Nephron (organoid): ENCODE measurements at regions not wholly inside any gene's neighbourhood (a gene's known extent, or its start where the extent isn't known, plus 50 kb on each side); places are given as distances from the start of the nearest gene placed in this dataset.

Source experiments
- H3K27ac Mint-ChIP-seq, 3 experiments: 2 replicates each; pipeline ENCODE4 v1.8.0; 2020; ENCODE audit warnings: mixed read lengths in 3 of 3, mild to moderate bottlenecking in 2 of 3, moderate library complexity in 1 of 3
- H3K27me3 Mint-ChIP-seq: 2 replicates; pipeline ENCODE4 v1.8.0; 2021; ENCODE audit warnings: low read depth, mild to moderate bottlenecking, moderate library complexity, mixed read lengths
- H3K36me3 Mint-ChIP-seq: 2 replicates; pipeline ENCODE4 v1.8.0; 2020; ENCODE audit warnings: low read depth, mixed read lengths
- H3K4me1 Mint-ChIP-seq: 2 replicates; pipeline ENCODE4 v1.8.0; 2020; ENCODE audit warnings: mixed read lengths
- H3K4me3 Mint-ChIP-seq, 3 experiments: 2 replicates each; pipeline ENCODE4 v1.8.0; 2020; ENCODE audit warnings: mild to moderate bottlenecking in 3 of 3, mixed read lengths in 3 of 3, moderate library complexity in 2 of 3
- H3K9me3 Mint-ChIP-seq: 2 replicates; pipeline ENCODE4 v1.8.0; 2020; ENCODE audit warnings: mixed read lengths
- CTCF ChIP-seq, 3 experiments: fragments of 200-600 bp; sonication (generic); IDR thresholded peaks; one replicate each; pipeline ENCODE4 v1.5.0; 2021; ENCODE audit warnings: antibody characterized with exemption in 3 of 3; ENCODE audit not compliant: unreplicated experiment in 3 of 3

GRCh38 chr2:142827170-142827569, 50.3 kb upstream of the KYNU start:
- no peak for TF ChIP-seq CTCF (IDR thresholded peaks at IDR 0.05; ENCODE audit: unreplicated experiment in 3 of 3)
- H3K4me3 Mint-ChIP-seq, result no peak overlapping the region
- H3K27ac Mint-ChIP-seq, result no peak overlapping the region
- H3K9me3 Mint-ChIP-seq, result peaks cover 3% of the 10 kb centered on the region
- peaks cover 12% of the 10 kb centered on the region for H3K4me1 Mint-ChIP-seq
- H3K36me3 Mint-ChIP-seq, result no peaks in the 10 kb centered on the region
- peaks cover 3% of the 10 kb centered on the region for H3K27me3 Mint-ChIP-seq

- Mint-ChIP-seq H3K4me1 (peaks cover 12% of the 10 kb centered on the region), H3K27ac (peak overlapping the region in 2 of 3 experiments; percentile 54 to 61), H3K4me3 (no peak overlapping the region), H3K9me3 (peaks cover 3% of the 10 kb centered on the region), H3K27me3 (peaks cover 3% of the 10 kb centered on the region), H3K36me3 (no peaks in the 10 kb centered on the region)
- no peak for TF ChIP-seq CTCF (IDR thresholded peaks at IDR 0.05; ENCODE audit: unreplicated experiment in 3 of 3)
These were observed 51.6 kb upstream of the KYNU start for GRCh38 chr2:142825861-142826260.

GRCh38 chr2:142824756-142825155, 52.7 kb upstream of the KYNU start:
- no peak for TF ChIP-seq CTCF (IDR thresholded peaks at IDR 0.05; ENCODE audit: unreplicated experiment in 3 of 3)
- Mint-ChIP-seq H3K36me3 (no peaks in the 10 kb centered on the region), H3K9me3 (peaks cover 1% of the 10 kb centered on the region)

GRCh38 chr2:142822190-142822589, 55.3 kb upstream of the KYNU start:
- Mint-ChIP-seq H3K27ac (no peak overlapping the region), H3K4me1 (peaks cover 23% of the 10 kb centered on the region), H3K4me3 (no peak overlapping the region), H3K27me3 (no peaks in the 10 kb centered on the region), H3K9me3 (no peaks in the 10 kb centered on the region), H3K36me3 (no peaks in the 10 kb centered on the region)
- TF ChIP-seq CTCF (IDR thresholded peaks at IDR 0.05; ENCODE audit: unreplicated experiment in 3 of 3), result no peak

More at GRCh38 chr2:142824756-142825155, 52.7 kb upstream of the KYNU start:
- Mint-ChIP-seq H3K27ac (no peak overlapping the region), H3K27me3 (peaks cover 3% of the 10 kb centered on the region), H3K4me3 (no peak overlapping the region), H3K4me1 (peaks cover 13% of the 10 kb centered on the region)

GRCh38 chr2:142819411-142819810, 58.1 kb upstream of the KYNU start:
- Mint-ChIP-seq H3K4me3 (no peak overlapping the region), H3K27ac (peak overlapping the region; percentile 65 to 91 (median 65)), H3K9me3 (no peaks in the 10 kb centered on the region), H3K27me3 (no peaks in the 10 kb centered on the region), H3K36me3 (no peaks in the 10 kb centered on the region), H3K4me1 (peaks cover 26% of the 10 kb centered on the region)
- TF ChIP-seq CTCF (IDR thresholded peaks at IDR 0.05; ENCODE audit: unreplicated experiment in 3 of 3), result no peak

GRCh38 chr2:142815375-142815774, 62.1 kb upstream of the KYNU start:
- H3K27ac Mint-ChIP-seq, result peak overlapping the region in 1 of 3 experiments; percentile 82
- TF ChIP-seq CTCF (IDR thresholded peaks at IDR 0.05; ENCODE audit: unreplicated experiment in 3 of 3), result no peak
- no peaks in the 10 kb centered on the region for H3K27me3 Mint-ChIP-seq
- peaks cover 7% of the 10 kb centered on the region for H3K9me3 Mint-ChIP-seq
- H3K4me1 Mint-ChIP-seq, result peaks cover 47% of the 10 kb centered on the region
- no peak overlapping the region for H3K4me3 Mint-ChIP-seq
- H3K36me3 Mint-ChIP-seq, result peaks cover 4% of the 10 kb centered on the region
